Heart left ventricle (tissue), 16 donors: ENCODE measurements at regions not wholly inside any gene's neighbourhood (a gene's known extent, or its start where the extent isn't known, plus 50 kb on each side); places are given as distances from the start of the nearest gene placed in this dataset.
A peak's percentile ranks its signal among the peaks of the same experiment; 100 is the strongest.

Experiments
- ATAC-seq, 4 donors: fragments of 200-7000 bp; cut with Tn5 transposase; one replicate each; pipeline ENCODE4 v1.9.1; 2020 to 2022; ENCODE audit warnings: moderate library complexity in 4 of 4, mild to moderate bottlenecking in 3 of 4, moderate number of reproducible peaks in 1 of 4
- DNase-seq, 5 donors: peaks; one replicate each; pipeline ENCODE4 v3.0.0-alpha.2; 2020
- H3K27ac ChIP-seq, 12 donors: fragments of 200-600 bp; sonication (generic) in 4 of 12; one replicate each; pipeline versions ENCODE4 v1.5.0 to v1.8.0; 2016 to 2022; ENCODE audit warnings: mild to moderate bottlenecking in 2 of 12
- H3K27me3 ChIP-seq, 9 donors: fragments of 200-600 bp; sonication (generic) in 2 of 9; one replicate each; pipeline versions ENCODE4 v1.5.1 to v1.8.0; 2016 to 2022; ENCODE audit warnings: mild to moderate bottlenecking in 3 of 9
- H3K36me3 ChIP-seq, 9 donors: fragments of 200-600 bp; sonication (generic) in 2 of 9; one replicate each; pipeline versions ENCODE4 v1.5.0 to v1.8.0; 2018 to 2022; ENCODE audit warnings: mild to moderate bottlenecking in 2 of 9
- H3K4me1 ChIP-seq, 12 donors: fragments of 200-600 bp; sonication (generic) in 4 of 12; one replicate each; pipeline versions ENCODE4 v1.5.0 to v1.8.0; 2016 to 2022; ENCODE audit warnings: mild to moderate bottlenecking in 3 of 12
- H3K4me3 ChIP-seq, 12 donors: fragments of 200-600 bp; sonication (generic) in 4 of 12; one replicate each; pipeline versions ENCODE4 v1.5.0 to v1.8.0; 2017 to 2022; ENCODE audit warnings: mild to moderate bottlenecking in 9 of 12, moderate library complexity in 4 of 12
- H3K9me3 ChIP-seq, 12 donors: fragments of 200-600 bp; sonication (generic) in 4 of 12; one replicate each; pipeline versions ENCODE4 v1.5.0 to v1.8.0; 2016 to 2022; ENCODE audit warnings: mild to moderate bottlenecking in 1 of 12
- CTCF ChIP-seq, 12 donors: fragments of 200-600 bp; sonication (generic) in 4 of 12; IDR thresholded peaks; one replicate each; pipeline versions ENCODE4 v1.5.0 to v1.8.0; 2018 to 2022; ENCODE audit warnings: antibody characterized with exemption in 12 of 12, mild to moderate bottlenecking in 5 of 12
- POLR2A ChIP-seq, 2 donors: fragments of 450-650 bp; IDR thresholded peaks; one replicate each; pipeline ENCODE4 v1.6.1; 2017; ENCODE audit warnings: antibody characterized with exemption in 2 of 2, mild to moderate bottlenecking in 2 of 2, moderate library complexity in 2 of 2
- WGBS, 4 donors: extraction: QIAGEN DNeasy Blood & Tissue Kit in 2 of 4; methylation state at CpG; one replicate each; pipeline versions ENCODE4 v1.1.5 to v1.1.7; 2013 to 2018; 5-methylcytosine and 5-hydroxymethylcytosine counted together
- intact Hi-C, 10 donors: fragments of 100-400 bp; cut with DNase I; formaldehyde crosslinking; loops; one replicate each; pipeline versions ENCODE4 v1.11.1 to v1.14.2; 2022
- donor health status: ischemic (EF 13 %, LVEDD 7.1; RV severe dilation, severe dysfunction).
- donor health status: healthy with polysubstance abuse.
- donor health status: DM: no; HTN: yes; CAD: no.
- donor health status: DM: no; HTN: no; CAD: no.
- donor health status: ischemic (EF 25% LVEDD 6.9; RV normal size, moderate dysfunction).
- donor health status: ischemic (EF 25% LVEDD 5.7; RV mildly dilated, moderate dysfunction).
- donor health status: healthy.
- donor health status: DM: yes; HTN: yes; CAD: no.
- donor health status: ischemic (EF 35%, LVEDD 5.7; RV mildly dilated, moderate dysfunction).
- donor health status: nonischemic (EF 11% LVEDD 7.7; RV severe dilation, severe dysfunction).
- donor health status: DM: yes; HTN: yes; CAD: no.
- donor health status: PGD.
- donor health status: ischemic (EF 29% LVEDD 5.4; RV normal size, mild dysfunction).
- donor health status: nonischemic (EF 23%, LVEDD 6.1; RV moderate dilation, normal function).

DNA sequence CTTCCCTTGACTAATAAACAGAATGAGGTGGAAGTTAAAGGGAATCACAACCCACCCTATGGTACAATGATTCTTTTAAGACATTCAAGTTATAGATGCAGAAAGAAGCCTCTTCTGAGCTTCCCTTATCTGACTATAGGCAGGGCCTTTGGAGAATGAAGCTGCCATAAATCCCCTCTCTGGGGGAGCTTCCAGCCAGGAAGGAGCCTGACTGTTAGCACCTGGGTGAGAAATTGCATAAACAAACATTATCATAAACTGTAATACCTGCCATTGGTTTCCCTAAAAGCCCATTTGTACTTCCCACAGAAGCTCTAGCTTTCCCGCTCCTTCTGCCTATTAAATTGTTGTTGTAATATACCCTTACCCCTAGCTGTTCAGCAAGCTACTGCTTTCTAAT is 81.3 kb upstream of the RESF1 start:
- intact Hi-C loops: loop anchor here in 4 of 10 donors (5.0 to 10.0 kb wide), 6 partner anchors 53 to 153 kb away; partner anchors contain the start of genes AMN1 (in 3 of the 4) and RESF1 (in 3 of the 4)
- no peaks in the 10 kb centered on the region for H3K36me3 ChIP-seq
- peaks cover 0 to 27% (median 8%) of the 10 kb centered on the region in 12 donors for H3K4me1 ChIP-seq
- DNase-seq: no peak
- H3K4me3 ChIP-seq: no peak overlapping the region
- 97 to 100% (median 98%) methylated on average over 1 of the region's 1 CpG for WGBS, 4 donors
- H3K27me3 ChIP-seq: no peaks in the 10 kb centered on the region
- H3K27ac ChIP-seq: peak overlapping the region in 2 of 12 donors; percentile 2 to 18
- TF ChIP-seq CTCF (IDR thresholded peaks at IDR 0.05) (no peak), POLR2A (IDR thresholded peaks at IDR 0.05) (no peak)
- peaks cover 0 to 6% (median 0%) of the 10 kb centered on the region in 12 donors for H3K9me3 ChIP-seq
- no peak for ATAC-seq

DNA sequence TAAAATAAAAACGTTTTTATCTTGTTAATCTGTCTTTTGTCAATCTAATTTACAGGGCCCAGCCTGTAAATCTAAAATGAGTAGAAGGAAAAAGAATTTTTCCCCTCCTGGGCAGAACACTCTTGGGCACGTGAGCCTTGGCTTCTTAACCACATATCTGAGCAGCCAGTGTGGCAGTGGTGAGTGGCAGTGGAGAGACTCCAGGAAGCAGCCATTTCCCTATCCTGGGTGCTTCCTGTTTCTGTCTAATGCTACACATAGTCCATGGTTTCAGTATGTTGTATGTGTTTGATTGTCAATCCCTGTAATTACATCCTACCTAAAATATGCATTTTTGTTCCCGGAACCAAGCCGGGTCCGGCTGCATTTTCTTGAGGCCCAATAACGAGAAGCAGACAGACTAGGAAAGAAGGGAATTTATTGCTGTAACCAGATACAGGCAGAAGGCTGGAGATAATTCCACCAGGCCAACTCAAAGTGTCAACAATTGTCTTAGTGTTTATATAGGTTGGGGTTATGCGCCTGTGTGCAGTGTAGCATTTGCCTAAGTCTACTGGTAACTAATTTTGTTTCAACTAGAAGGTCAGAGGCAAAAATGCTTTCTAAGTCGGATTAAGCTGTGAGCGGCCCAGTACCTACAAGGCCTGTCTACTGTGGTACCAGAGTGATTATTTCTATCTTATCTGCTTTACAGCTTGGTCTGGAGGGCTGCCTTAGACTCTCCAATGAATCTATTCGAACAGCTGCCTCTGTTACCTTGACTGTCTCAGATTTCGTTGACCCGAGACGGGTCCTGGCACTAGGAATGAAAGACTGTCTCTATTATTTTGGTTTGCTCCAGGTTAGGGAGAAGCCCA is 82.4 kb upstream of the RESF1 start:
- no peak for TF ChIP-seq POLR2A (IDR thresholded peaks at IDR 0.05)
- TF ChIP-seq CTCF (IDR thresholded peaks at IDR 0.05): no peak
- H3K4me1 ChIP-seq: peaks cover 0 to 27% (median 8%) of the 10 kb centered on the region in 12 donors
- H3K27ac ChIP-seq: peak overlapping the region in 3 of 12 donors; percentile 39 to 81 (median 79)
- DNase-seq: peak in 3 of 5 donors; percentile 28 to 45 (median 37)
- H3K36me3 ChIP-seq: no peaks in the 10 kb centered on the region
- WGBS, 4 donors: 61 to 75% (median 64%) methylated on average over 13 of the region's 13 CpGs
- H3K4me3 ChIP-seq: no peak overlapping the region
- ATAC-seq: peak in 3 of 4 donors; percentile 51 to 62 (median 58)
- H3K27me3 ChIP-seq: no peaks in the 10 kb centered on the region
- peaks cover 0 to 5% (median 0%) of the 10 kb centered on the region in 12 donors for H3K9me3 ChIP-seq
- intact Hi-C loops: loop anchor here in 4 of 10 donors (5.0 to 10.0 kb wide), 6 partner anchors 52 to 152 kb away; partner anchors contain the start of genes AMN1 (in 3 of the 4) and RESF1 (in 3 of the 4)

GRCh38 chr12:31875609-31875964 is 83.6 kb upstream of the RESF1 start:
- TF ChIP-seq POLR2A (IDR thresholded peaks at IDR 0.05) (no peak), CTCF (IDR thresholded peaks at IDR 0.05) (no peak)
- DNase-seq (no peak), ATAC-seq (no peak)
- H3K36me3 ChIP-seq: no peaks in the 10 kb centered on the region
- H3K27me3 ChIP-seq: no peaks in the 10 kb centered on the region
- intact Hi-C loops: loop anchor here in 4 of 10 donors (5.0 to 10.0 kb wide), 6 partner anchors 51 to 151 kb away; partner anchors contain the start of genes AMN1 (in 3 of the 4) and RESF1 (in 3 of the 4)
- peaks cover 0 to 27% (median 8%) of the 10 kb centered on the region in 12 donors for H3K4me1 ChIP-seq
- WGBS, 4 donors: 81 to 88% (median 84%) methylated on average over 8 of the region's 8 CpGs
- peak overlapping the region in 11 of 12 donors; percentile 24 to 88 (median 72) for H3K27ac ChIP-seq
- H3K9me3 ChIP-seq: peaks cover 0 to 5% (median 0%) of the 10 kb centered on the region in 12 donors
- H3K4me3 ChIP-seq: no peak overlapping the region
